IMR-90 (cell line): ENCODE measurements at regions not wholly inside any gene's neighbourhood (a gene's known extent, or its start where the extent isn't known, plus 50 kb on each side); places are given as distances from the start of the nearest gene placed in this dataset.

Source experiments
- ATAC-seq: fragments of 200-7000 bp; cut with Tn5 transposase; 2 replicates; pipeline ENCODE4 v1.9.1; 2020; ENCODE audit warnings: low read depth, mild to moderate bottlenecking, moderate library complexity
- BruUV-seq: library from RNA; stranded (reverse); fragments of 400-500 nt; replicated peaks from 2 replicates; lab custom pipeline; 2021; lab: Mats Ljungman, UMichigan
- CTCF ChIA-PET: fragments of 300-600 bp; formaldehyde crosslinking; extraction: SDS; loops from one replicate; lab custom pipeline; 2021; ENCODE audit warnings: antibody characterized with exemption; lab: Yijun Ruan, JAX
- POLR2A ChIA-PET: fragments of 300-600 bp; sonication (Branson Sonifier 250); formaldehyde crosslinking; loops from one replicate; lab custom pipeline; 2022; ENCODE audit warnings: antibody characterized with exemption; ENCODE audit not compliant: unreplicated experiment; lab: Charles Lee
- DNase-seq: peaks from one replicate; pipeline ENCODE4 v3.0.0; 2013
- H2AFZ ChIP-seq: replicated peaks from 2 replicates; pipeline ENCODE3; 2013; ENCODE audit warnings: low read length, mild to moderate bottlenecking; ENCODE audit not compliant: poor library complexity
- H2AK5ac ChIP-seq: 2 replicates; pipeline ENCODE4 v1.6.1; 2013; ENCODE audit warnings: low read depth, low read length, inconsistent platforms
- H2AK9ac ChIP-seq: replicated peaks from 2 replicates; pipeline ENCODE3; 2013; ENCODE audit warnings: mild to moderate bottlenecking, low read depth, low read length, moderate library complexity; ENCODE audit not compliant: poor library complexity
- H2BK120ac ChIP-seq: 2 replicates; pipeline ENCODE4 v1.6.1; 2013; ENCODE audit warnings: low read depth, low read length, inconsistent platforms
- H2BK15ac ChIP-seq: 3 replicates; pipeline ENCODE4 v1.6.1; 2013; ENCODE audit warnings: low read depth, low read length, inconsistent platforms
- H2BK20ac ChIP-seq: 2 replicates; pipeline ENCODE4 v1.6.1; 2013; ENCODE audit warnings: low read depth, mild to moderate bottlenecking, inconsistent platforms, low read length, moderate library complexity
- H2BK5ac ChIP-seq: 2 replicates; pipeline ENCODE4 v1.6.1; 2013; ENCODE audit warnings: mild to moderate bottlenecking, low read depth, low read length, inconsistent platforms; ENCODE audit not compliant: poor library complexity, severe bottlenecking
- H3K14ac ChIP-seq: replicated peaks from 2 replicates; pipeline ENCODE4 v1.6.1; 2013; ENCODE audit warnings: low read depth, low read length, inconsistent platforms
- H3K18ac ChIP-seq: 2 replicates; pipeline ENCODE4 v1.6.1; 2013; ENCODE audit warnings: low read depth, low read length, control low read depth
- H3K23ac ChIP-seq: 2 replicates; pipeline ENCODE4 v1.6.1; 2013; ENCODE audit warnings: low read depth, low read length, inconsistent platforms
- H3K27ac ChIP-seq: 2 replicates; pipeline ENCODE4 v1.5.1; 2013; ENCODE audit warnings: mild to moderate bottlenecking, control low read depth, low read length; ENCODE audit not compliant: insufficient read depth
- H3K27me3 ChIP-seq: 2 replicates; pipeline ENCODE4 v1.6.1; 2013; ENCODE audit warnings: low read length; ENCODE audit not compliant: control insufficient read depth, insufficient read depth
- H3K36me3 ChIP-seq: 2 replicates; pipeline ENCODE4 v1.6.1; 2013; ENCODE audit warnings: low read length, mixed read lengths; ENCODE audit not compliant: control insufficient read depth, insufficient read depth
- H3K4ac ChIP-seq: 2 replicates; pipeline ENCODE4 v1.6.1; 2013; ENCODE audit warnings: low read depth, low read length, inconsistent platforms
- H3K4me1 ChIP-seq: 2 replicates; pipeline ENCODE4 v1.6.1; 2013; ENCODE audit warnings: low read length, mixed read lengths; ENCODE audit not compliant: control insufficient read depth, insufficient read depth
- H3K4me2 ChIP-seq: 2 replicates; pipeline ENCODE4 v1.6.1; 2013; ENCODE audit warnings: low read depth, mild to moderate bottlenecking, control low read depth, low read length, moderate library complexity
- H3K4me3 ChIP-seq: 2 replicates; pipeline ENCODE4 v1.5.1; 2013; ENCODE audit warnings: low read depth, mild to moderate bottlenecking, control low read depth, low read length, moderate library complexity; ENCODE audit not compliant: insufficient read depth
- H3K56ac ChIP-seq: 2 replicates; pipeline ENCODE4 v1.6.1; 2013; ENCODE audit warnings: low read length, inconsistent platforms; ENCODE audit not compliant: insufficient read depth; ENCODE audit errors: extremely low read depth
- H3K79me1 ChIP-seq, 2 experiments: 2 replicates each; pipeline ENCODE4 v1.6.1; 2013; ENCODE audit warnings: low read length in 2 of 2, inconsistent platforms in 1 of 2, low read depth in 1 of 2
- H3K9ac ChIP-seq: 2 replicates; pipeline ENCODE4 v1.6.1; 2013; ENCODE audit warnings: low read depth, low read length, control low read depth
- H3K9me1 ChIP-seq: 2 replicates; pipeline ENCODE4 v1.6.1; 2013; ENCODE audit warnings: low read length, inconsistent platforms; ENCODE audit not compliant: insufficient read depth
- H3K9me3 ChIP-seq: 2 replicates; pipeline ENCODE4 v1.6.1; 2013; ENCODE audit warnings: low read length; ENCODE audit not compliant: control insufficient read depth, insufficient read depth
- H4K20me1 ChIP-seq: 2 replicates; pipeline ENCODE4 v1.6.1; 2013; ENCODE audit warnings: low read length, inconsistent platforms; ENCODE audit not compliant: insufficient read depth
- H4K5ac ChIP-seq: 2 replicates; pipeline ENCODE4 v1.6.1; 2013; ENCODE audit warnings: mild to moderate bottlenecking, low read depth, low read length, control low read depth
- H4K8ac ChIP-seq, 2 experiments: 2 replicates each; pipeline ENCODE4 v1.6.1; 2013; ENCODE audit warnings: low read depth in 2 of 2, low read length in 2 of 2, control low read depth in 1 of 2, inconsistent platforms in 1 of 2
- H4K91ac ChIP-seq: 2 replicates; pipeline ENCODE4 v1.6.1; 2013; ENCODE audit warnings: low read depth, low read length, inconsistent platforms; ENCODE audit not compliant: insufficient read depth
- BHLHE40 ChIP-seq: fragments of 150-350 bp; IDR thresholded peaks from 2 replicates; pipeline ENCODE4 v1.6.1; 2016; ENCODE audit warnings: mild to moderate bottlenecking, low read depth, low read length
- CHD1 ChIP-seq: IDR thresholded peaks from 2 replicates; pipeline ENCODE4 v1.6.1; 2012; ENCODE audit warnings: low read depth, low read length, improper control_type of control experiment
- CTCF ChIP-seq: conservative IDR thresholded peaks from 2 replicates; pipeline ENCODE4 v1.5.1; 2012; ENCODE audit warnings: mild to moderate bottlenecking, low read depth, low read length, improper control_type of control experiment
- FOS ChIP-seq: fragments of 150-350 bp; IDR thresholded peaks from 2 replicates; pipeline ENCODE4 v1.6.1; 2016; ENCODE audit warnings: low read depth, low read length
- MAFK ChIP-seq: IDR thresholded peaks from 2 replicates; pipeline ENCODE4 v1.6.1; 2012; ENCODE audit warnings: low read depth, low read length, improper control_type of control experiment
- MAZ ChIP-seq: IDR thresholded peaks from 2 replicates; pipeline ENCODE4 v1.6.1; 2012; ENCODE audit warnings: low read depth, mild to moderate bottlenecking, low read length, improper control_type of control experiment, moderate library complexity, borderline replicate concordance
- NFE2L2 ChIP-seq: fragments of 150-350 bp; IDR thresholded peaks from 2 replicates; pipeline ENCODE4 v1.6.1; 2016; ENCODE audit warnings: low read depth, mild to moderate bottlenecking, low read length
- RAD21 ChIP-seq: IDR thresholded peaks from 2 replicates; pipeline ENCODE4 v1.6.1; 2012; ENCODE audit warnings: low read length, improper control_type of control experiment
- WGBS, 2 experiments: methylation state at CpG; one replicate each; pipeline versions ENCODE4 v1.1.5 to v1.1.7; 2013; ENCODE audit warnings: missing lambda C conversion rate in 2 of 2; ENCODE audit not compliant: insufficient read length in 1 of 2; ENCODE audit errors: extremely low coverage in 2 of 2; 5-methylcytosine and 5-hydroxymethylcytosine counted together
- dilution Hi-C: fragments of 300-500 bp; cut with HindIII; formaldehyde crosslinking; loops from one replicate; pipeline ENCODE4 v1.14.3; 2018; ENCODE audit warnings: low sequenced_read_pairs; ENCODE audit not compliant: unreplicated experiment
- in situ Hi-C: fragments of 300-500 bp; cut with MboI; formaldehyde crosslinking; loops from 3 replicates; pipeline ENCODE4 v1.14.3; 2019; ENCODE audit warnings: low sequenced_read_pairs, inconsistent platforms, mixed read lengths
- intact Hi-C: fragments of 100-400 bp; cut with micrococcal nuclease; formaldehyde crosslinking; loops from 2 replicates; pipeline ENCODE4 v1.10.0; 2022

- Histone ChIP-seq H3K9me1 (peaks cover 18% of the 10 kb centered on the region), H2BK20ac (peak overlapping the region; percentile 89), H2AFZ (no peak overlapping the region), H3K9ac (no peak overlapping the region), H3K4me1 (peaks cover 15% of the 10 kb centered on the region), H2AK5ac (peak overlapping the region; percentile 98; the same call in 1 of the 2 replicates), H2BK5ac (peak overlapping the region; percentile 88), H3K18ac (peak overlapping the region; percentile 59; the same call in 1 of the 2 replicates), H3K27me3 (no peaks in the 10 kb centered on the region; the same call in 1 of the 2 replicates), H3K9me3 (no peaks in the 10 kb centered on the region), H4K5ac (peak overlapping the region; percentile 30; the same call in 1 of the 2 replicates), H3K4me2 (no peak overlapping the region), H2BK15ac (peak overlapping the region; percentile 29; the same call in 1 of the 3 replicates), H3K4ac (peak overlapping the region; percentile 84), H3K23ac (peak overlapping the region; percentile 6; the same call in 1 of the 2 replicates), H3K27ac (peak overlapping the region; percentile 61), H2BK120ac (peak overlapping the region; percentile 87), H3K36me3 (no peaks in the 10 kb centered on the region), H4K91ac (peak overlapping the region; percentile 82), H3K4me3 (no peak overlapping the region), H3K79me1 (peaks cover 0 to 4% of the 10 kb centered on the region in 2 experiments; a peak in 1 of 4 replicates), H3K56ac (no peak overlapping the region), H4K20me1 (no peaks in the 10 kb centered on the region), H3K14ac (peak overlapping the region; percentile 95), H2AK9ac (peak overlapping the region; percentile 53), H4K8ac (peak overlapping the region; percentile 33 to 59; a peak in 3 of 4 replicates)
- BruUV-seq: no TSS peak
- dilution Hi-C loops (no loop called here), in situ Hi-C loops (no loop called here), intact Hi-C loops (no loop called here)
- DNase-seq (no peak), ATAC-seq (no peak)
- ChIA-PET CTCF (interaction anchor here (0.9 kb wide), 1 partner anchor 11 kb away, joined by 3 read pairs; no protein-coding TSS in a partner anchor), POLR2A (no interaction called here)
- 91% methylated on average over 6 of the region's 20 CpGs; no CpG with 5 or more reads in 1 of the 2 experiments for WGBS, 2 experiments
- TF ChIP-seq BHLHE40: no peak
- no peak for TF ChIP-seq RAD21
- TF ChIP-seq CTCF: no peak
- no peak for TF ChIP-seq CHD1
- no peak for TF ChIP-seq MAFK
- TF ChIP-seq MAZ: no peak
- no peak for TF ChIP-seq NFE2L2
- TF ChIP-seq FOS: no peak
Measured at GRCh38 chr17:83203472-83204221, 124.2 kb downstream of the METRNL start.
